ENCODE measurements at regions not wholly inside any gene's neighbourhood (a gene's known extent, or its start where the extent isn't known, plus 50 kb on each side); places are given as distances from the start of the nearest gene placed in this dataset.
A peak's percentile ranks its signal among the peaks of the same experiment; 100 is the strongest.

- Histone ChIP-seq H3K9me3 (ENCODE audit: insufficient read depth, low read depth, low read length) (no peaks in the 10 kb centered on the region), H3K27me3 (ENCODE audit: insufficient read depth, low read length, poor library complexity, severe bottlenecking) (no peaks in the 10 kb centered on the region), H3K4me1 (ENCODE audit: insufficient read depth, low read length, poor library complexity, severe bottlenecking) (peaks cover 26% of the 10 kb centered on the region), H3K4me3 (ENCODE audit: low read length, poor library complexity, severe bottlenecking) (peak overlapping the region; percentile 55), H3K9ac (ENCODE audit: low read depth, low read length, poor library complexity, severe bottlenecking) (no peak overlapping the region), H3K36me3 (ENCODE audit: insufficient read depth, low read length) (no peaks in the 10 kb centered on the region), H3F3A (ENCODE audit: low read depth) (no peaks in the 10 kb centered on the region), H2AFZ (ENCODE audit: low read length) (no peak overlapping the region), H4K20me1 (ENCODE audit: insufficient read depth, low read length, poor library complexity, severe bottlenecking) (no peaks in the 10 kb centered on the region), H3K79me2 (ENCODE audit: insufficient read depth, low read length) (no peaks in the 10 kb centered on the region), H3K4me2 (ENCODE audit: low read depth, low read length, poor library complexity, severe bottlenecking) (peak overlapping the region; percentile 76), H3K9me2 (replicated peaks; ENCODE audit: low read depth, low read length) (no peaks in the 10 kb centered on the region)
- no peak for TF ChIP-seq CTCF (conservative IDR thresholded peaks at IDR 0.05; ENCODE audit: low read length)
- no peak for TF ChIP-seq EZH2phosphoT487 (IDR thresholded peaks at IDR 0.05; ENCODE audit: borderline replicate concordance)
These were observed 80.4 kb downstream of the CTAGE1 start for GRCh38 chr18:22337306-22337705.

GRCh38 chr18:22336406-22336805 lies 81.3 kb downstream of the CTAGE1 start:
- Histone ChIP-seq H3K27me3 (ENCODE audit: insufficient read depth, low read length, poor library complexity, severe bottlenecking) (no peaks in the 10 kb centered on the region), H4K20me1 (ENCODE audit: insufficient read depth, low read length, poor library complexity, severe bottlenecking) (no peaks in the 10 kb centered on the region), H3F3A (ENCODE audit: low read depth) (no peaks in the 10 kb centered on the region), H3K4me3 (ENCODE audit: low read length, poor library complexity, severe bottlenecking) (no peak overlapping the region), H3K36me3 (ENCODE audit: insufficient read depth, low read length) (no peaks in the 10 kb centered on the region), H3K79me2 (ENCODE audit: insufficient read depth, low read length) (no peaks in the 10 kb centered on the region), H3K4me2 (ENCODE audit: low read depth, low read length, poor library complexity, severe bottlenecking) (no peak overlapping the region), H3K9me2 (replicated peaks; ENCODE audit: low read depth, low read length) (no peaks in the 10 kb centered on the region), H3K9me3 (ENCODE audit: insufficient read depth, low read depth, low read length) (no peaks in the 10 kb centered on the region), H3K4me1 (ENCODE audit: insufficient read depth, low read length, poor library complexity, severe bottlenecking) (peaks cover 22% of the 10 kb centered on the region), H3K9ac (ENCODE audit: low read depth, low read length, poor library complexity, severe bottlenecking) (no peak overlapping the region), H2AFZ (ENCODE audit: low read length) (no peak overlapping the region)
- TF ChIP-seq CTCF (conservative IDR thresholded peaks at IDR 0.05; ENCODE audit: low read length) (no peak), EZH2phosphoT487 (IDR thresholded peaks at IDR 0.05; ENCODE audit: borderline replicate concordance) (no peak)

GRCh38 chr18:22335731-22336198 lies 82.0 kb downstream of the CTAGE1 start:
- Histone ChIP-seq H3K79me2 (ENCODE audit: insufficient read depth, low read length) (no peaks in the 10 kb centered on the region), H3K4me1 (ENCODE audit: insufficient read depth, low read length, poor library complexity, severe bottlenecking) (peaks cover 22% of the 10 kb centered on the region), H3K4me3 (ENCODE audit: low read length, poor library complexity, severe bottlenecking) (no peak overlapping the region), H3F3A (ENCODE audit: low read depth) (no peaks in the 10 kb centered on the region), H3K9me2 (replicated peaks; ENCODE audit: low read depth, low read length) (no peaks in the 10 kb centered on the region), H3K36me3 (ENCODE audit: insufficient read depth, low read length) (no peaks in the 10 kb centered on the region), H3K9me3 (ENCODE audit: insufficient read depth, low read depth, low read length) (no peaks in the 10 kb centered on the region), H2AFZ (ENCODE audit: low read length) (no peak overlapping the region), H4K20me1 (ENCODE audit: insufficient read depth, low read length, poor library complexity, severe bottlenecking) (no peaks in the 10 kb centered on the region), H3K4me2 (ENCODE audit: low read depth, low read length, poor library complexity, severe bottlenecking) (no peak overlapping the region), H3K27me3 (ENCODE audit: insufficient read depth, low read length, poor library complexity, severe bottlenecking) (no peaks in the 10 kb centered on the region), H3K9ac (ENCODE audit: low read depth, low read length, poor library complexity, severe bottlenecking) (no peak overlapping the region)
- TF ChIP-seq EZH2phosphoT487 (IDR thresholded peaks at IDR 0.05; ENCODE audit: borderline replicate concordance), result no peak
- TF ChIP-seq CTCF (conservative IDR thresholded peaks at IDR 0.05; ENCODE audit: low read length), result no peak
